Heart right ventricle (tissue), 16 donors: ENCODE measurements at regions not wholly inside any gene's neighbourhood (a gene's known extent, or its start where the extent isn't known, plus 50 kb on each side); places are given as distances from the start of the nearest gene placed in this dataset.

Experiments
- ATAC-seq, 8 donors: fragments of 200-7000 bp; cut with Tn5 transposase; one replicate each; pipeline ENCODE4 v1.9.1; 2020; ENCODE audit warnings: mild to moderate bottlenecking in 8 of 8, moderate library complexity in 8 of 8, moderate number of reproducible peaks in 1 of 8
- DNase-seq, 2 donors: peaks; one replicate each; pipeline ENCODE4 v3.0.0-alpha.2; 2020
- H3K27ac ChIP-seq, 10 donors: fragments of 200-600 bp; sonication (generic) in 2 of 10; one replicate each; pipeline versions ENCODE4 v1.5.0 to v1.8.0; 2020 to 2022; ENCODE audit warnings: mild to moderate bottlenecking in 3 of 10
- H3K27me3 ChIP-seq, 7 donors: fragments of 200-600 bp; one replicate each; pipeline ENCODE4 v1.8.0; 2021 to 2022; ENCODE audit warnings: mild to moderate bottlenecking in 2 of 7
- H3K36me3 ChIP-seq, 9 donors: fragments of 200-600 bp; sonication (generic) in 1 of 9; one replicate each; pipeline versions ENCODE4 v1.5.0 to v1.8.0; 2020 to 2022; ENCODE audit warnings: mild to moderate bottlenecking in 2 of 9
- H3K4me1 ChIP-seq, 9 donors: fragments of 200-600 bp; sonication (generic) in 1 of 9; one replicate each; pipeline versions ENCODE4 v1.5.0 to v1.8.0; 2020 to 2022; ENCODE audit warnings: mild to moderate bottlenecking in 4 of 9
- H3K4me3 ChIP-seq, 10 donors: fragments of 200-600 bp; sonication (generic) in 2 of 10; one replicate each; pipeline versions ENCODE4 v1.5.0 to v1.8.0; 2020 to 2022; ENCODE audit warnings: mild to moderate bottlenecking in 7 of 10, moderate library complexity in 2 of 10
- H3K9me3 ChIP-seq, 11 donors: fragments of 200-600 bp in 10 of 11; sonication (generic) in 2 of 11; one replicate each; pipeline versions ENCODE4 v1.5.0 to v1.8.0; 2013 to 2022; ENCODE audit warnings: mild to moderate bottlenecking in 2 of 11, control low read depth in 1 of 11, moderate library complexity in 1 of 11
- WGBS, 2 donors: extraction: QIAGEN DNeasy Blood & Tissue Kit; methylation state at CpG; one replicate each; pipeline ENCODE4 v1.1.7; 2013; ENCODE audit warnings: inconsistent platforms in 1 of 2; 5-methylcytosine and 5-hydroxymethylcytosine counted together
- intact Hi-C, 10 donors: fragments of 100-400 bp; cut with DNase I; formaldehyde crosslinking; loops; one replicate each; pipeline versions ENCODE4 v1.11.1 to v1.14.2; 2022
- TF ChIP-seq, protein P1 (sequence below), 9 donors: fragments of 200-600 bp; sonication (generic) in 2 of 9; IDR thresholded peaks; one replicate each; pipeline versions ENCODE4 v1.5.0 to v1.8.0; 2021 to 2022; ENCODE audit warnings: antibody characterized with exemption in 9 of 9, mild to moderate bottlenecking in 5 of 9, moderate library complexity in 1 of 9
- donor health status: Arrhythmogenic right ventricular cardiomyopathy.
- donor health status: ischemic (EF 13 %, LVEDD 7.1; RV severe dilation, severe dysfunction).
- donor health status: healthy with polysubstance abuse.
- donor health status: DM: no; HTN: yes; CAD: no.
- donor health status: DM: no; HTN: no; CAD: no.
- donor health status: ischemic (EF 25% LVEDD 6.9; RV normal size, moderate dysfunction).
- donor health status: ischemic (EF 25% LVEDD 5.7; RV mildly dilated, moderate dysfunction).
- donor health status: healthy.
- donor health status: DM: yes; HTN: yes; CAD: no.
- donor health status: Ischemic cardiomyopathy.
- donor health status: ischemic (EF 35%, LVEDD 5.7; RV mildly dilated, moderate dysfunction).
- donor health status: nonischemic (EF 11% LVEDD 7.7; RV severe dilation, severe dysfunction).
- donor health status: DM: yes; HTN: yes; CAD: no.
- donor health status: PGD.
- donor health status: ischemic (EF 29% LVEDD 5.4; RV normal size, mild dysfunction).
- donor health status: nonischemic (EF 23%, LVEDD 6.1; RV moderate dilation, normal function).

DNA sequence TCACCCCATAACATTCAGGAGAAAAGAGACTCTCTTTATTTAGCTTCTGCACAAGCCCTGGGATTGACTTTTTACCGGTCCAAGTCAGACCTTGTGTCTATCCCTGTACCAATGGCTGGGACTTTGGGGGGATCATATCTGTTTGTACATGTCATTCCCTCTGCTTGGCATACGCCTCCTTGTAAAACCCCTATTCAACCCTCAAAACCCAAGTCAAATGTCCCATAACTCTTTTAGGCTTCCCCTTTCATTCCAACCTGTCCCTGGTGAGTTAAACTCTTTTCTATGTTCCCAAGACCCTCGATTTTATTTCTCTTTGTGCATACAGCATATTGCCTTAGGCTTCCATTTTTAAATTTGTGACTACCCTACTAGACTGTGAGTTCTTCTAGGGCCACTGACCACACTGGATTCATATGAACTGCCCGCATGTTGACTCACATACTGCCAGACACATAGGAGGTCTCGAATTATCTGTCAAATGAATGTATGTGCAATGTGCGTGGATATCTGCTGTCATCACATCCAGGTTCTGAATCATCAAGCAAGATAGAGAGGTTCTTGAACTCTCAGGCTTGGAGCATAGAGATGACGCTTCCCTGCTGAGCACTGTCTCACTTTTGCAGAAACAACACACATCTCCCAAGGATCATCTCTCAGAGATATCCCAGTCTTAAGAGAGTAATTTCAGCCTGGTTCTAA, 548.6 kb upstream of the TBX3 start:
- Histone ChIP-seq H3K27ac (no peak overlapping the region), H3K27me3 (peaks cover 0 to 9% (median 0%) of the 10 kb centered on the region in 7 donors), H3K4me3 (no peak overlapping the region), H3K4me1 (peaks cover 0 to 2% (median 0%) of the 10 kb centered on the region in 9 donors), H3K36me3 (no peaks in the 10 kb centered on the region), H3K9me3 (peaks cover 0 to 7% (median 0%) of the 10 kb centered on the region in 11 donors)
- WGBS, 2 donors, result 83 to 85% methylated on average over 7 of the region's 7 CpGs
- TF ChIP-seq, protein P1, sequence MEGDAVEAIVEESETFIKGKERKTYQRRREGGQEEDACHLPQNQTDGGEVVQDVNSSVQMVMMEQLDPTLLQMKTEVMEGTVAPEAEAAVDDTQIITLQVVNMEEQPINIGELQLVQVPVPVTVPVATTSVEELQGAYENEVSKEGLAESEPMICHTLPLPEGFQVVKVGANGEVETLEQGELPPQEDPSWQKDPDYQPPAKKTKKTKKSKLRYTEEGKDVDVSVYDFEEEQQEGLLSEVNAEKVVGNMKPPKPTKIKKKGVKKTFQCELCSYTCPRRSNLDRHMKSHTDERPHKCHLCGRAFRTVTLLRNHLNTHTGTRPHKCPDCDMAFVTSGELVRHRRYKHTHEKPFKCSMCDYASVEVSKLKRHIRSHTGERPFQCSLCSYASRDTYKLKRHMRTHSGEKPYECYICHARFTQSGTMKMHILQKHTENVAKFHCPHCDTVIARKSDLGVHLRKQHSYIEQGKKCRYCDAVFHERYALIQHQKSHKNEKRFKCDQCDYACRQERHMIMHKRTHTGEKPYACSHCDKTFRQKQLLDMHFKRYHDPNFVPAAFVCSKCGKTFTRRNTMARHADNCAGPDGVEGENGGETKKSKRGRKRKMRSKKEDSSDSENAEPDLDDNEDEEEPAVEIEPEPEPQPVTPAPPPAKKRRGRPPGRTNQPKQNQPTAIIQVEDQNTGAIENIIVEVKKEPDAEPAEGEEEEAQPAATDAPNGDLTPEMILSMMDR (IDR thresholded peaks at IDR 0.05), result no peak
- intact Hi-C loops, result no loop called here
- ATAC-seq, result no peak
- DNase-seq, result no peak

DNA sequence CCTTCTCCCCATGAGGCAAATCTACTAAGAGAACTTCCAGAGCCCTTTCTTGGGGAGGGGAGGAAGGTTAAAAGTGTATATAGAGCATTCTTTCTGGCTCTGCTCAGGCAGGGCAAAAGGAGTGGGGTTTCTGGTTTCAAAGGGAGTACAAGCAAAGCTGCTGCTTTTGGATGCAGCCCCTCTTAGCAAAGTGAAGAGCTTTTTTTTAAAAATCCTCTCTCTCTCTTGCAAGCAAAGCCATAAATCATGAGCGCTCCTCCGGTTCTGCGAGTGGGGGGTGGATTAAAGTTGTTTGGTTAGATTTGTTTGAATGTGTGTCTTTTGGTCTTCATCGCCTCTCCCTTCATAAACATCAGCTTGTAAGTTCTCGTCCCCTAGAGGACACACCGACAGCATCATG, 546.6 kb upstream of the TBX3 start:
- WGBS, 2 donors, result 57 to 68% methylated on average over 6 of the region's 6 CpGs
- ATAC-seq (no peak), DNase-seq (no peak)
- intact Hi-C loops, result no loop called here
- Histone ChIP-seq H3K9me3 (peaks cover 0 to 7% (median 0%) of the 10 kb centered on the region in 11 donors), H3K4me3 (no peak overlapping the region), H3K27ac (no peak overlapping the region), H3K36me3 (no peaks in the 10 kb centered on the region), H3K27me3 (peaks cover 0 to 9% (median 0%) of the 10 kb centered on the region in 7 donors), H3K4me1 (peaks cover 0 to 14% (median 4%) of the 10 kb centered on the region in 9 donors)
- TF ChIP-seq, protein P1 (IDR thresholded peaks at IDR 0.05), result no peak

DNA sequence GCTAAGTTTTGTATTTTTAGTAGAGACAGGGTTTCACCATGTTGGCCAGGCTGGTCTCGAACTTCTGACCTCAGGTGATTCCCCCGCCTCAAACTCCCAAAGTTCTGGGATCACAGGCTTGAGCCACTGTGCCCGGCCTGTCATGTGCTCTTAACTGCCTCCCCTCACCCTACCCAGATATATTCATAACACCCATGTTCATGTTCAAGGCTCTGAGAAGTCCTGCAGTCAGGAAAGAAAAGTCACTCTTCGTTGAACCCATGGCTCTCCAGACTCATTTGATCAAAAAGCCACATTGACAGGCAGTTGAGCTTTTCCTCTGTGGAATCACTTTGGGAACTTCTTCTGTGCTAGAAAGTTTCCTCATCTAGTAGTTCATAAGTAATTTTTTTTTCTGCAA, 545.5 kb upstream of the TBX3 start:
- TF ChIP-seq, protein P1 (IDR thresholded peaks at IDR 0.05), result no peak
- Histone ChIP-seq H3K27me3 (no peaks in the 10 kb centered on the region), H3K9me3 (peaks cover 0 to 7% (median 0%) of the 10 kb centered on the region in 11 donors), H3K4me1 (peaks cover 0 to 14% (median 6%) of the 10 kb centered on the region in 9 donors), H3K4me3 (no peak overlapping the region), H3K27ac (no peak overlapping the region), H3K36me3 (no peaks in the 10 kb centered on the region)
- intact Hi-C loops, result no loop called here
- WGBS, 2 donors, result 96 to 97% methylated on average over 4 of the region's 4 CpGs
- ATAC-seq (no peak), DNase-seq (no peak)

- WGBS, 2 donors, result 97% methylated on average over 4 of the region's 4 CpGs
- Histone ChIP-seq H3K36me3 (no peaks in the 10 kb centered on the region), H3K9me3 (peaks cover 0 to 7% (median 0%) of the 10 kb centered on the region in 11 donors), H3K27ac (no peak overlapping the region), H3K27me3 (no peaks in the 10 kb centered on the region), H3K4me1 (peaks cover 0 to 18% (median 10%) of the 10 kb centered on the region in 9 donors), H3K4me3 (no peak overlapping the region)
- ATAC-seq (no peak), DNase-seq (no peak)
- TF ChIP-seq, protein P1 (IDR thresholded peaks at IDR 0.05), result no peak
- intact Hi-C loops, result no loop called here
Measured at GRCh38 chr12:115228434-115228833, 544.5 kb upstream of the TBX3 start.
